Immature natural killer cell (primary cell): ENCODE measurements at regions not wholly inside any gene's neighbourhood (a gene's known extent, or its start where the extent isn't known, plus 50 kb on each side); places are given as distances from the start of the nearest gene placed in this dataset.

Source experiments
- DNase-seq, 3 donors: peaks; one replicate each; pipeline ENCODE4 v3.0.0; 2022; ENCODE audit warnings: mixed read lengths in 1 of 3
- H3K27ac Mint-ChIP-seq, 6 donors: one replicate each; pipeline ENCODE4 v1.8.0; 2020; ENCODE audit warnings: mixed read lengths in 6 of 6, mild to moderate bottlenecking in 5 of 6, inconsistent platforms in 4 of 6, moderate library complexity in 3 of 6
- H3K27me3 Mint-ChIP-seq, 3 donors: one replicate each; pipeline ENCODE4 v1.8.0; 2020 to 2021; ENCODE audit warnings: low read depth in 3 of 3, mild to moderate bottlenecking in 3 of 3, mixed read lengths in 3 of 3, moderate library complexity in 3 of 3, inconsistent platforms in 1 of 3
- H3K36me3 Mint-ChIP-seq, 3 donors: one replicate each; pipeline ENCODE4 v1.8.0; 2020; ENCODE audit warnings: mixed read lengths in 3 of 3, inconsistent platforms in 2 of 3, mild to moderate bottlenecking in 2 of 3
- H3K4me1 Mint-ChIP-seq, 2 donors: one replicate each; pipeline ENCODE4 v1.8.0; 2020; ENCODE audit warnings: inconsistent platforms in 2 of 2, mild to moderate bottlenecking in 2 of 2, mixed read lengths in 2 of 2, moderate library complexity in 1 of 2
- H3K4me3 Mint-ChIP-seq, 5 donors: one replicate each; pipeline ENCODE4 v1.8.0; 2020; ENCODE audit warnings: mild to moderate bottlenecking in 5 of 5, mixed read lengths in 5 of 5, inconsistent platforms in 3 of 5, moderate library complexity in 3 of 5
- H3K9me3 Mint-ChIP-seq, 6 donors: one replicate each; pipeline ENCODE4 v1.8.0; 2020; ENCODE audit warnings: mild to moderate bottlenecking in 6 of 6, mixed read lengths in 6 of 6, inconsistent platforms in 4 of 6, moderate library complexity in 3 of 6

GRCh38 chr6:139577763-139578604 lies 203.5 kb upstream of the CITED2 start:
- Mint-ChIP-seq H3K4me1 (no peaks in the 10 kb centered on the region), H3K36me3 (no peaks in the 10 kb centered on the region), H3K9me3 (no peaks in the 10 kb centered on the region), H3K27me3 (peaks cover 0 to 4% (median 2%) of the 10 kb centered on the region in 3 donors), H3K27ac (no peak overlapping the region), H3K4me3 (no peak overlapping the region)
- no peak for DNase-seq

- no peaks in the 10 kb centered on the region for H3K4me1 Mint-ChIP-seq
- H3K4me3 Mint-ChIP-seq = no peak overlapping the region
- no peak for DNase-seq
- H3K36me3 Mint-ChIP-seq = no peaks in the 10 kb centered on the region
- no peak overlapping the region for H3K27ac Mint-ChIP-seq
- peaks cover 0 to 4% (median 2%) of the 10 kb centered on the region in 3 donors for H3K27me3 Mint-ChIP-seq
- H3K9me3 Mint-ChIP-seq = no peaks in the 10 kb centered on the region
Measured at GRCh38 chr6:139577124-139577762, 202.8 kb upstream of the CITED2 start.

- H3K9me3 Mint-ChIP-seq = no peaks in the 10 kb centered on the region
- H3K4me3 Mint-ChIP-seq = no peak overlapping the region
- no peak for DNase-seq
- H3K36me3 Mint-ChIP-seq = no peaks in the 10 kb centered on the region
- no peaks in the 10 kb centered on the region for H3K27me3 Mint-ChIP-seq
- H3K4me1 Mint-ChIP-seq = no peaks in the 10 kb centered on the region
- H3K27ac Mint-ChIP-seq = no peak overlapping the region
Measured at GRCh38 chr6:139572001-139572400, 197.6 kb upstream of the CITED2 start.

GRCh38 chr6:139570166-139570565 lies 195.7 kb upstream of the CITED2 start:
- Mint-ChIP-seq H3K36me3 (no peaks in the 10 kb centered on the region), H3K9me3 (no peaks in the 10 kb centered on the region), H3K4me3 (no peak overlapping the region), H3K27ac (no peak overlapping the region), H3K27me3 (peaks cover 0 to 1% (median 0%) of the 10 kb centered on the region in 3 donors), H3K4me1 (no peaks in the 10 kb centered on the region)
- no peak for DNase-seq

GRCh38 chr6:139569566-139569965 lies 195.1 kb upstream of the CITED2 start:
- no peaks in the 10 kb centered on the region for H3K9me3 Mint-ChIP-seq
- H3K27me3 Mint-ChIP-seq = peaks cover 0 to 1% (median 0%) of the 10 kb centered on the region in 3 donors
- DNase-seq = no peak
- H3K4me3 Mint-ChIP-seq = no peak overlapping the region
- no peaks in the 10 kb centered on the region for H3K36me3 Mint-ChIP-seq
- H3K4me1 Mint-ChIP-seq = no peaks in the 10 kb centered on the region
- H3K27ac Mint-ChIP-seq = no peak overlapping the region

GRCh38 chr6:139568956-139569538 lies 194.6 kb upstream of the CITED2 start:
- Mint-ChIP-seq H3K4me1 (no peaks in the 10 kb centered on the region), H3K4me3 (no peak overlapping the region), H3K27me3 (peaks cover 0 to 1% (median 0%) of the 10 kb centered on the region in 3 donors), H3K27ac (no peak overlapping the region), H3K36me3 (no peaks in the 10 kb centered on the region), H3K9me3 (no peaks in the 10 kb centered on the region)
- no peak for DNase-seq

- Mint-ChIP-seq H3K27ac (no peak overlapping the region), H3K9me3 (no peaks in the 10 kb centered on the region), H3K4me3 (no peak overlapping the region), H3K4me1 (no peaks in the 10 kb centered on the region), H3K27me3 (peaks cover 0 to 1% (median 0%) of the 10 kb centered on the region in 3 donors), H3K36me3 (no peaks in the 10 kb centered on the region)
- no peak for DNase-seq
Measured at GRCh38 chr6:139568151-139568955, 193.9 kb upstream of the CITED2 start.

GRCh38 chr6:139567095-139567494 lies 192.6 kb upstream of the CITED2 start:
- Mint-ChIP-seq H3K36me3 (no peaks in the 10 kb centered on the region), H3K9me3 (no peaks in the 10 kb centered on the region), H3K4me1 (no peaks in the 10 kb centered on the region), H3K27ac (no peak overlapping the region), H3K27me3 (peaks cover 0 to 1% (median 0%) of the 10 kb centered on the region in 3 donors), H3K4me3 (no peak overlapping the region)
- no peak for DNase-seq

- Mint-ChIP-seq H3K9me3 (no peaks in the 10 kb centered on the region), H3K4me3 (no peak overlapping the region), H3K27me3 (peaks cover 0 to 1% (median 0%) of the 10 kb centered on the region in 3 donors), H3K27ac (no peak overlapping the region), H3K36me3 (no peaks in the 10 kb centered on the region), H3K4me1 (no peaks in the 10 kb centered on the region)
- DNase-seq = no peak
Measured at GRCh38 chr6:139565591-139565990, 191.1 kb upstream of the CITED2 start.

- Mint-ChIP-seq H3K4me1 (no peaks in the 10 kb centered on the region), H3K27ac (no peak overlapping the region), H3K4me3 (no peak overlapping the region), H3K27me3 (no peaks in the 10 kb centered on the region), H3K36me3 (no peaks in the 10 kb centered on the region), H3K9me3 (no peaks in the 10 kb centered on the region)
- DNase-seq = no peak
Measured at GRCh38 chr6:139557547-139557946, 183.1 kb upstream of the CITED2 start.

- Mint-ChIP-seq H3K4me3 (no peak overlapping the region), H3K27me3 (no peaks in the 10 kb centered on the region), H3K9me3 (no peaks in the 10 kb centered on the region), H3K36me3 (no peaks in the 10 kb centered on the region), H3K27ac (no peak overlapping the region), H3K4me1 (no peaks in the 10 kb centered on the region)
- no peak for DNase-seq
Measured at GRCh38 chr6:139556532-139556931, 182.1 kb upstream of the CITED2 start.

GRCh38 chr6:139553916-139554315 lies 179.5 kb upstream of the CITED2 start:
- H3K4me3 Mint-ChIP-seq = no peak overlapping the region
- no peaks in the 10 kb centered on the region for H3K4me1 Mint-ChIP-seq
- H3K27me3 Mint-ChIP-seq = no peaks in the 10 kb centered on the region
- H3K9me3 Mint-ChIP-seq = no peaks in the 10 kb centered on the region
- no peaks in the 10 kb centered on the region for H3K36me3 Mint-ChIP-seq
- no peak overlapping the region for H3K27ac Mint-ChIP-seq
- no peak for DNase-seq

GRCh38 chr6:139551376-139551775 lies 176.9 kb upstream of the CITED2 start:
- Mint-ChIP-seq H3K4me1 (no peaks in the 10 kb centered on the region), H3K27me3 (peaks cover 0 to 2% (median 0%) of the 10 kb centered on the region in 3 donors), H3K4me3 (no peak overlapping the region), H3K36me3 (no peaks in the 10 kb centered on the region), H3K27ac (no peak overlapping the region), H3K9me3 (no peaks in the 10 kb centered on the region)
- DNase-seq = no peak

GRCh38 chr6:139550361-139550760 lies 175.9 kb upstream of the CITED2 start:
- no peak overlapping the region for H3K4me3 Mint-ChIP-seq

More at GRCh38 chr6:139550361-139550760, 175.9 kb upstream of the CITED2 start:
- Mint-ChIP-seq H3K4me1 (no peaks in the 10 kb centered on the region), H3K27me3 (peaks cover 0 to 2% (median 0%) of the 10 kb centered on the region in 3 donors), H3K27ac (no peak overlapping the region), H3K36me3 (no peaks in the 10 kb centered on the region), H3K9me3 (no peaks in the 10 kb centered on the region)
- no peak for DNase-seq
